ENCODE measurements at regions not wholly inside any gene's neighbourhood (a gene's known extent, or its start where the extent isn't known, plus 50 kb on each side); places are given as distances from the start of the nearest gene placed in this dataset.
"Not testable (repeated sequence)": the region's sequence is repeated elsewhere in the genome, so short reads cannot be mapped to it uniquely, and the experiment has no call there.

DNA sequence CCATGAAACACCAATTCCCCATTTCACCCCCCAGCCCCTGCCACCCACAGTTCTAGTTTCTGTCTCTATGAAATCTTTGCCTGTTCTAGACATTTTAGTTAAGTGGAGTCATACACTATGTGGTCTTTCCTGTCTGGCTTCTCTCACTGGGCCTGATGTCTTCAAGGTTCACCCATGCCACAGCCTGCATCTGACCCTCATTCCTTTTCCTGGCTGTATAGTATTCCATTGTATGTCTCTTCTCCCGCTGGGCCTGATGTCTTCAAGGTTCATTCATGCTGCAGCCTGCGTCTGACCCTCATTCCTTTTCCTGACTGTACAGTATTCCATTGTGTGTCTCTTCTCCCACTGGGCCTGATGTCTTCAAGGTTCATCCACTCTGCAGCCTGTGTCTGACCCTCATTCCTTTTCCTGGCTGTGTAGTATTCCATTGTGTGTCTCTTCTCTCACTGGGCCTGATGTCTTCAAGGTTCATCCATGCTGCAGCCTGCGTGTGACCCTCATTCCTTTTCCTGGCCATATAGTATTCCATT is 191.7 kb downstream of the CRLF2 start:
- H3K27ac ChIP-seq, result no peak overlapping the region
- DNase-seq, result peak; percentile 1
- 93 to 99% (median 96%) methylated on average over 3 of the region's 3 CpGs for WGBS, 5 donors
- TF ChIP-seq POLR2AphosphoS5 (IDR thresholded peaks at IDR 0.05) (no peak), POLR2A (IDR thresholded peaks at IDR 0.05) (no peak)
- TF ChIP-seq, protein P1, sequence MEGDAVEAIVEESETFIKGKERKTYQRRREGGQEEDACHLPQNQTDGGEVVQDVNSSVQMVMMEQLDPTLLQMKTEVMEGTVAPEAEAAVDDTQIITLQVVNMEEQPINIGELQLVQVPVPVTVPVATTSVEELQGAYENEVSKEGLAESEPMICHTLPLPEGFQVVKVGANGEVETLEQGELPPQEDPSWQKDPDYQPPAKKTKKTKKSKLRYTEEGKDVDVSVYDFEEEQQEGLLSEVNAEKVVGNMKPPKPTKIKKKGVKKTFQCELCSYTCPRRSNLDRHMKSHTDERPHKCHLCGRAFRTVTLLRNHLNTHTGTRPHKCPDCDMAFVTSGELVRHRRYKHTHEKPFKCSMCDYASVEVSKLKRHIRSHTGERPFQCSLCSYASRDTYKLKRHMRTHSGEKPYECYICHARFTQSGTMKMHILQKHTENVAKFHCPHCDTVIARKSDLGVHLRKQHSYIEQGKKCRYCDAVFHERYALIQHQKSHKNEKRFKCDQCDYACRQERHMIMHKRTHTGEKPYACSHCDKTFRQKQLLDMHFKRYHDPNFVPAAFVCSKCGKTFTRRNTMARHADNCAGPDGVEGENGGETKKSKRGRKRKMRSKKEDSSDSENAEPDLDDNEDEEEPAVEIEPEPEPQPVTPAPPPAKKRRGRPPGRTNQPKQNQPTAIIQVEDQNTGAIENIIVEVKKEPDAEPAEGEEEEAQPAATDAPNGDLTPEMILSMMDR (IDR thresholded peaks at IDR 0.05 in 8 of 11, conservative IDR thresholded peaks at IDR 0.05 in 3 of 11), result no peak
- peaks cover 0 to 5% (median 0%) of the 10 kb centered on the region in 7 donors for H3K27me3 ChIP-seq (replicated peaks in 1 of 7)
- peaks cover 0 to 84% (median 15%) of the 10 kb centered on the region in 8 donors for H3K9me3 ChIP-seq
- H3K36me3 ChIP-seq, result no peaks in the 10 kb centered on the region
- intact Hi-C loops (cut with DNase I; ENCODE audit: low total_unique reads), result no loop called here
- H3K4me1 ChIP-seq, result peaks cover 0 to 3% (median 0%) of the 10 kb centered on the region in 6 donors
- no peak overlapping the region for H3K4me3 ChIP-seq

DNA sequence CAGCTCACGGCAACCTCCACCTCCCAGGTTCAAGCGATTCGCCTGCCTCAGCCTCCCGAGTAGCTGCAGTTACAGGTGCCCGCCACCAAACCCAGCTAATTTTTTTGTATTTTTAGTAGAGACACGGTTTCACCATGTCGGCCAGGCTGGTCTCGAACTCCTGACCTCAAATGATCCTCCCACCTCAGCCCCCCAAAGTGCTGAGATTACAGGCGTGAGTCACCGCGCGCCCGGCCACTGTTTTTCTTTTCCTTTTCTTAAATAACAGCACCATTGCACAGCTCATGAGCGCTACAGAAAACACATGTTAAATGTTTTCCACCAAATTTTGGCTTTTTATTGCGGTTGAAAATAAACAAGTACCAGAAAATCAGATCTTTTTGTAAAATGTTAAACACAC is 195.5 kb downstream of the CRLF2 start:
- DNase-seq, result peak; percentile 33
- WGBS, 5 donors, result 88 to 96% (median 92%) methylated on average over 14 to 15 of the region's 15 CpGs
- H3K9me3 ChIP-seq, result peaks cover 0 to 59% (median 14%) of the 10 kb centered on the region in 8 donors
- H3K4me3 ChIP-seq; H3K36me3 ChIP-seq; H3K4me1 ChIP-seq; intact Hi-C loops (cut with DNase I; ENCODE audit: low total_unique reads); H3K27me3 ChIP-seq (replicated peaks in 1 of 7); H3K27ac ChIP-seq: not testable (repeated sequence)

DNA sequence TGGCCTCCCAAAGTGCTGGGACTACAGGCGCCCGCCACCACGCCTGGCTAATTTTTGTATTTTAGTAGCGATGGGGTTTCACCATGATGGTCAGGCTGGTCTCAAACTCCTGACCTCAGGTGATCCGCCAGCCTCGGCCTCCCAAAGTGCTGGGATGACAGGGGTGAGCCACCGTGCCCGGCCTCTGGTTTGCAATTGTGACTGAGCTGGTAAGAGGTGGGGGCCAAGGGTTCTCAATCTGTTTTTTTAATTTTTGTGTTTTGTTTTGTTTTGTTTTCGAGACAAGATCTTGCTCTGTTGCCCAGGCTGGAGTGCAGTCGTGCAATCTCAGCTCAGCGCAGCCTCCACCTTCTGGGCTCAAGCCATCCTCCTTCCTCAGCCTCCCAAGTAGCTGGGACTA is 196.2 kb downstream of the CRLF2 start:
- H3K36me3 ChIP-seq; H3K4me3 ChIP-seq; H3K27me3 ChIP-seq (replicated peaks in 1 of 7); intact Hi-C loops (cut with DNase I; ENCODE audit: low total_unique reads); H3K27ac ChIP-seq; H3K4me1 ChIP-seq: not testable (repeated sequence)
- DNase-seq, result peak; percentile 28
- peaks cover 0 to 53% (median 9%) of the 10 kb centered on the region in 8 donors for H3K9me3 ChIP-seq
- WGBS, 5 donors, result 84 to 98% (median 89%) methylated on average over 11 of the region's 11 CpGs

DNA sequence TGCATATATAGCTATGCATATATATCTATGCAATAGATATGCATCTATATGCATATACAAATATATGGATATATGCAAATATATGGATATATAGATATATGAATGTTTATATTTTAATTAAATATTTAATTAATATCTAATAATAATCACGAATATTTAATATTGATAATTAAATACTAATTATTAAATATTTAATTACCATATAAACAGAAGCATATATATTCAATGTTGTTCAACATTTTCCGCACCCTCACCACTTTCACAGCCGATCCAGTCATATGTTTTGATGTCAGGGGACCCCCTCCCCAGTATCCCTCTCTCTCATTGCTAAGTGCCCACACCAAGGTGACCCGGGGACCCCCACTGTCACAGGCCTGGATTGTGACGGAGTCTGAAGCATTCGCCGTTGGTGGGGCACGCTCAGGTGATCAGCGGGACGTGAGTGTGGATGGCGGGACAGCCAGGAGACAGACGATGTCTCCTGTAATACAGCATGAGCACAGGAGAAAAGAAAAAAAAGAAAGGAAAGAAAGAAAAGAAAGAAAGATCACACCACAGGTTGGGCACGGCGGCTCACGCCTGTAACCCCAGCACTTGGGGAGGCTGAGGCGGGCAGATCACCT is 199.7 kb downstream of the CRLF2 start:
- peaks cover 0 to 23% (median 0%) of the 10 kb centered on the region in 8 donors for H3K9me3 ChIP-seq
- H3K27me3 ChIP-seq (replicated peaks in 1 of 7), result no peaks in the 10 kb centered on the region
- no peak for DNase-seq
- H3K4me1 ChIP-seq, result no peaks in the 10 kb centered on the region
- no peak overlapping the region for H3K4me3 ChIP-seq
- H3K27ac ChIP-seq, result no peak overlapping the region
- H3K36me3 ChIP-seq, result no peaks in the 10 kb centered on the region
- WGBS, 5 donors, result 85 to 92% (median 91%) methylated on average over 16 of the region's 16 CpGs
- TF ChIP-seq POLR2AphosphoS5 (IDR thresholded peaks at IDR 0.05) (no peak), POLR2A (IDR thresholded peaks at IDR 0.05) (no peak)
- TF ChIP-seq, protein P1 (IDR thresholded peaks at IDR 0.05 in 8 of 11, conservative IDR thresholded peaks at IDR 0.05 in 3 of 11), result no peak
- intact Hi-C loops (cut with DNase I; ENCODE audit: low total_unique reads), result no loop called here

DNA sequence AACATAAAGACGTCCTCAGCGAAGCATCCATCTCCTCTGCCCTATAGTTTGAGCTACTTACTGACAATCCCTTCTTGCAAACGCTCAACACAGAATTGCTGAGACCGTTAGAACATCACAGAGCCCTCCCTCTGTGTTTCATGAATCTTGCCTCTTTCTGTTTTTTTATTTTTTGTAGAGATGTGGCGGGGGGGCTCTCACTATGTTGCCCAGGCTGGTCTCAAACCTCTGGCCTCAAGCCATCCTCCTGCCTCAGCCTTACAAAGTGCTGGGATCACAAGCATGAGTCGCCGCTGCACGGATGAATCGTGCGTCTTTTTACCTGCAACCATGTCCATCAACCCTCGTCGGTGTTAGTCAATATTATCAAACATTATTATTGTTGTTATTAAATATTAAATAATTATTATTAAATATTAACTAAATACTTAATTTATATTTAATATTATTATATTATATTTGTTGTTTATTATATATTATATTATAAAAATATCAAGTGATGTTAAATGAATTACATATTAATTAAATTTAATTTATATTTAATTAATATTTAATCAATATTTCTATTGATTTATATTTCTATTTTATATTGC is 200.7 kb downstream of the CRLF2 start:
- no peak overlapping the region for H3K4me3 ChIP-seq
- no peaks in the 10 kb centered on the region for H3K4me1 ChIP-seq
- H3K27ac ChIP-seq, result no peak overlapping the region
- WGBS, 5 donors, result 87 to 92% (median 91%) methylated on average over 12 of the region's 12 CpGs
- H3K36me3 ChIP-seq, result no peaks in the 10 kb centered on the region
- TF ChIP-seq, protein P1 (IDR thresholded peaks at IDR 0.05 in 8 of 11, conservative IDR thresholded peaks at IDR 0.05 in 3 of 11), result no peak
- no peak for TF ChIP-seq POLR2AphosphoS5 (IDR thresholded peaks at IDR 0.05)
- no peak for TF ChIP-seq POLR2A (IDR thresholded peaks at IDR 0.05)
- no peaks in the 10 kb centered on the region for H3K27me3 ChIP-seq (replicated peaks in 1 of 7)
- no peak for DNase-seq
- peaks cover 0 to 13% (median 0%) of the 10 kb centered on the region in 8 donors for H3K9me3 ChIP-seq
- intact Hi-C loops (cut with DNase I; ENCODE audit: low total_unique reads), result no loop called here
